Epithelial cell of proximal tubule (primary cell): ENCODE measurements at regions not wholly inside any gene's neighbourhood (a gene's known extent, or its start where the extent isn't known, plus 50 kb on each side); places are given as distances from the start of the nearest gene placed in this dataset.

Experiments
- DNase-seq: peaks from one replicate; pipeline ENCODE4 v3.0.0-alpha.2; 2011; ENCODE audit warnings: low read depth
- H3K4me3 ChIP-seq: 2 replicates; pipeline ENCODE4 v1.5.1; 2011; ENCODE audit warnings: low read depth, mild to moderate bottlenecking, low read length
- CTCF ChIP-seq: conservative IDR thresholded peaks from 2 replicates; pipeline ENCODE4 v1.5.1; 2012; ENCODE audit warnings: low read depth, mild to moderate bottlenecking, low read length

DNA sequence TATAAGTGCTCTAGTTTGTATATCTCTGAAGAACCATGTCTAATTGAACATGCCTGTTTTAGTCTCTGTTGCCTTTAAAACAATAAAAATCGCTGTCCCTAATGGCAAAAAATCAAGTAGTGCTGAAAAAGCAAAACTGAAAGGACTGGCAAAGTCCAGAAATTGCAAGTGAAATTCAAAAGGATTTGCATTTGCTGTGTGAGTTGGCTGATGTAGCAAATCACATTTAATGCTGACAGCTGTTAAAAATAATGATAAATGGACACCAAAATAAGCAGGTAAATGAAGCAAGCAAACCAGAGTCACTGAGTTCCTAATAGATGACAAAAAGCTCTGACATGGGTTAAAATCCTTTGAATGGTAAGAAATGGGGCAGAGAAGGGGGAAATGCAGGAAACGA, 874.1 kb downstream of the GRM8 start:
- TF ChIP-seq CTCF, result no peak

DNA sequence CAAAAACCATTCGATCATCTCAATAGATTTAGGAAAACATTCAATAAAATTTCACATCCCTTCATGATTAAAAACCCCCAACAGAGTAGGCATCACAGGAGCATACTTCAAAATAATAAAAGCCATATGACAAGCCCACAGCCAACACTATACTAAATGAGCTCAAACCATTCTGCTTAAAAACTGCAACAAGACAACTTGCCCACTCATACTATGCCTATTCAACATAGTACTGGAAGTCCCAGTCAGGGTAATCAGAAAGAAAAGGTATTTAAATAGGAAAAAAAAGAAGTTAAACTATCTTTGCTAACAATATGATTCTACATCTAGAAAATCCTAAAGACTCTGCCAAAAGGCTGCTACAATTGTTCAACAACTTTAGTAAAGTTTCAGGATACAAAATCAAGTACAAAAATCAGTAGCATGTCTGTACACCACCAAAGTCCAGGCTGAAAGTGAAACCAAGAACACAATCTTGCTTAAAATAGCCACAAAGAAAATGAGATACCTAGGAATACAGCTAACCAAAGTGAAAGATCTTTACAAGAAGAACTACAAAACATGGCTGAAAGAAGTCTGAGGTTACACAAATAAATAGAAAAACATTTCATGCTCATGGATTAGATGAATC, 882.6 kb downstream of the GRM8 start:
- no peak for TF ChIP-seq CTCF
- no peak for DNase-seq
- no peak overlapping the region for H3K4me3 ChIP-seq

More for the DNA sequence above, 874.1 kb downstream of the GRM8 start:
- no peak for DNase-seq
- no peak overlapping the region for H3K4me3 ChIP-seq

DNA sequence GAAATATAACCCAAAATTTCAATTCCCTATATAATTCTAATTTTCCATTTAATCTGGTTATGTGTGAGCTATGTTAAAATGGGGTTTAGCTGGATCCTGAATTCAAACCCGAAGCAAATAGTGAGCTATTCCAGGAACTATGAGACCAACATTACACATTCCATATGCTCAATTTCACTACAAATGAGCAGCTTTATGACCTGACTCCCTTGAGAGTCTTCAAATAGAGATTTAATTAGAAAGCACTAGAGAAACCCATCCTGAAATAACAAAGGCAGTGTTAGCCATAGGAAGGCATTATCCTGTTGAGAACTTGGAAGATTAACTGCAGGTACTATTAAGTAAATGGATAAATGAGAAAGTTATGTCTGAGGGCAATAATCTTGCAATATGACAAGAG, 890.0 kb downstream of the GRM8 start:
- no peak for DNase-seq
- no peak overlapping the region for H3K4me3 ChIP-seq
- TF ChIP-seq CTCF, result no peak

- no peak for DNase-seq
- TF ChIP-seq CTCF, result no peak
- no peak overlapping the region for H3K4me3 ChIP-seq
Observed at GRCh38 chr7:126361183-126361582, 891.6 kb downstream of the GRM8 start.

DNA sequence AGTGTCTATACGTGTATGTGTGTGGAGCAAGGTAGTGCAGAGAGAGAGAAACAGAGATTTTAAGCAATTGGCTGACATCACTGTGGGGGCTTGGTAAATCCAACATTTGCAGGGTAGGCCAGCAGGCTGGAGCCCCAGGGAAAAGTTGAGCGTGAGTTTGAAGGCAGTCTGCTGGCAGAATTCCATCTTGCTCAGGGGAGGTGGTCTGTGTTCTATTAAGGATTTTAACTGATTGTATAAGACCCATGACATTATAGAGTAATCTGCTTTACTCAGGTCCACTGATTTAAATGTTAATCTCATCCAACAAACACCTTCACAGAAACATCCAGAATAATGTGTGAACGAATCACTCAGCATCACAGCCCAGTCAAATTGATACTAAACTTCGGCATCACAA, 912.9 kb downstream of the GRM8 start:
- no peak for TF ChIP-seq CTCF
- no peak overlapping the region for H3K4me3 ChIP-seq
- DNase-seq, result no peak

DNA sequence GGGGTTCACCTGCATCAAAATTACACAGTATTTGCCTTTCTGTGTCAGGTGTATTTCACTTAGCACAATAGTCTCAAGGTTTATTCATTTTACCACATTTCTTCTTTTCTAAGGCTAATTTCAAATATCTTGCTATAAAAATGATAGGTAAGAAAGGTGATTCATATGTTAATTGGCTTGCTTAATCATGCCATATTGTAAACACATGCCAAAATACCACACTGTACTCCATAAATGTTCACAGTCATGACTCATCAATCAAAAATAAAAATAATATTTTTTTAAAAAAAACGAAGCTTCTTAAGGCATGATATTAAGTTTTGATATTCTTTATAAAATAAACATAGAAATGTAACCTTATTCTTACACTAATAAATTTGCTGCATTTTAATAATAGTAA, 947.1 kb downstream of the GRM8 start:
- TF ChIP-seq CTCF, result no peak
- no peak for DNase-seq
- H3K4me3 ChIP-seq, result no peak overlapping the region

- TF ChIP-seq CTCF, result no peak
- no peak for DNase-seq
- no peak overlapping the region for H3K4me3 ChIP-seq
Observed at GRCh38 chr7:126303926-126304325, 948.8 kb downstream of the GRM8 start.
